Brain microvascular endothelial cell (primary cell): ENCODE measurements at regions not wholly inside any gene's neighbourhood (a gene's known extent, or its start where the extent isn't known, plus 50 kb on each side); places are given as distances from the start of the nearest gene placed in this dataset.
A peak's percentile ranks its signal among the peaks of the same experiment; 100 is the strongest.

Experiments
- DNase-seq: peaks from one replicate; pipeline ENCODE4 v3.0.0-alpha.2; 2020
- H3K27ac ChIP-seq: fragments of 250-450 bp; sonication (Bioruptor Pico); 2 replicates; pipeline ENCODE4 v1.5.1; 2020; ENCODE audit warnings: mild to moderate bottlenecking, moderate library complexity
- H3K27me3 ChIP-seq: fragments of 250-450 bp; sonication (Bioruptor Pico); replicated peaks from 2 replicates; pipeline ENCODE4 v1.5.1; 2020; ENCODE audit warnings: mild to moderate bottlenecking
- H3K36me3 ChIP-seq: fragments of 250-450 bp; sonication (Bioruptor Pico); replicated peaks from 2 replicates; pipeline ENCODE4 v1.5.1; 2020; ENCODE audit warnings: mild to moderate bottlenecking
- H3K4me3 ChIP-seq: 2 replicates; pipeline ENCODE4 v1.5.1; 2011; ENCODE audit warnings: low read depth, mild to moderate bottlenecking, control low read depth, low read length, moderate library complexity
- CTCF ChIP-seq: IDR thresholded peaks from 2 replicates; pipeline ENCODE4 v1.5.1; 2011; ENCODE audit warnings: low read depth, mild to moderate bottlenecking, moderate library complexity, low read length, control low read depth, inconsistent platforms; ENCODE audit errors: missing control alignments
- in situ Hi-C: cut with HindIII; loops from 2 replicates; pipeline ENCODE4 v1.10.0; 2017; ENCODE audit warnings: low sequenced_read_pairs, low pct_ligation_motif_present

- in situ Hi-C loops = no loop called here
- H3K36me3 ChIP-seq = no peaks in the 10 kb centered on the region
- no peak overlapping the region for H3K4me3 ChIP-seq
- TF ChIP-seq CTCF = no peak
- H3K27ac ChIP-seq = no peak overlapping the region
- H3K27me3 ChIP-seq = no peaks in the 10 kb centered on the region
- DNase-seq = peak; percentile 88
Measured at GRCh38 chr2:196479350-196479749, 160.2 kb upstream of the CCDC150 start.

- H3K36me3 ChIP-seq = no peaks in the 10 kb centered on the region
- peak overlapping the region; percentile 27 for H3K27ac ChIP-seq
- no peaks in the 10 kb centered on the region for H3K27me3 ChIP-seq
- no peak overlapping the region for H3K4me3 ChIP-seq
- peak; percentile 29 for DNase-seq
- TF ChIP-seq CTCF = no peak
- in situ Hi-C loops = no loop called here
Measured at GRCh38 chr2:196480653-196481323, 158.7 kb upstream of the CCDC150 start.

GRCh38 chr2:196481324-196481697 is 158.2 kb upstream of the CCDC150 start:
- TF ChIP-seq CTCF = no peak
- H3K4me3 ChIP-seq = no peak overlapping the region
- peak overlapping the region; percentile 27 for H3K27ac ChIP-seq
- no peaks in the 10 kb centered on the region for H3K36me3 ChIP-seq
- in situ Hi-C loops = no loop called here
- DNase-seq = peak; percentile 80
- no peaks in the 10 kb centered on the region for H3K27me3 ChIP-seq

GRCh38 chr2:196482119-196483065 is 157.1 kb upstream of the CCDC150 start:
- Histone ChIP-seq H3K4me3 (no peak overlapping the region), H3K27ac (no peak overlapping the region), H3K36me3 (no peaks in the 10 kb centered on the region), H3K27me3 (no peaks in the 10 kb centered on the region)
- peak; percentile 21 for TF ChIP-seq CTCF
- in situ Hi-C loops = no loop called here
- peak; percentile 72 for DNase-seq

GRCh38 chr2:196486146-196486545 is 153.4 kb upstream of the CCDC150 start:
- no peak for TF ChIP-seq CTCF
- no peaks in the 10 kb centered on the region for H3K27me3 ChIP-seq
- H3K4me3 ChIP-seq = no peak overlapping the region
- H3K36me3 ChIP-seq = no peaks in the 10 kb centered on the region
- H3K27ac ChIP-seq = no peak overlapping the region
- peak; percentile 29 for DNase-seq
- in situ Hi-C loops = no loop called here
